ENCODE measurements at regions not wholly inside any gene's neighbourhood (a gene's known extent, or its start where the extent isn't known, plus 50 kb on each side); places are given as distances from the start of the nearest gene placed in this dataset.
A peak's percentile ranks its signal among the peaks of the same experiment; 100 is the strongest.
"Not testable (repeated sequence)": the region's sequence is repeated elsewhere in the genome, so short reads cannot be mapped to it uniquely, and the experiment has no call there.

DNA sequence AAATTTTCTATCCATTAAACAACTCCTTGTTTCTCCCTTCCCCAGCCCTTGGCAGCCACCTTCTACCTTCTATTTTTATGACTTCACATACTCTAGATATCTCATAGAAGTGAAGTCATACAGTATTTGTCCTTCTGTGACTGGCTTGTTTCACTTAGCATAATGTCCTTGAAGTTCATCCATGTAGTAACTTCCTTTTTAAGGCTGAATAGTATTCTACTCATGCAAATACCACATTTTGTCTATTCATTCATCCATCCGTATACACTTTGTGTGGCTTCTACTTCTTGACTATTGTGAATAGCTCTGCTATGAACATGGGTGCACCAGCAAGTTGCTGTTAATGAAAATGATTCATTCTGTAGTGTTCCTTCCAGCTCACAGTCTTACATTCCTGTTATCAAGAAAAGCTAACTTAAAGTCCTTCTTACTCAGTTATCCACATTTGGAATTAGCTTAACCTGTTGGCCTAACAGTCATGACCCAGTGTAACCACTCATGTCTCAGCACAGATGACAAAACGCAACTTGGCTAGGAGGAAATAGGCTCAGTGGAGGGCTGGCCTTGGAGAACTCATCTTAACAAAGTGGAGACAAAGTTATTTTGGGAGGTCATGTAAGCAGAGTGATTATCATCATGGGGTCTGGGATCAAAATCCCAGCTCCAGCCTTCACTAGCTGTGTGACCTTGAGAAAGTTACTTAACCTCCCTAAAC, 129.7 kb upstream of the MAP3K1 start:
- peak; percentile 17 for DNase-seq

DNA sequence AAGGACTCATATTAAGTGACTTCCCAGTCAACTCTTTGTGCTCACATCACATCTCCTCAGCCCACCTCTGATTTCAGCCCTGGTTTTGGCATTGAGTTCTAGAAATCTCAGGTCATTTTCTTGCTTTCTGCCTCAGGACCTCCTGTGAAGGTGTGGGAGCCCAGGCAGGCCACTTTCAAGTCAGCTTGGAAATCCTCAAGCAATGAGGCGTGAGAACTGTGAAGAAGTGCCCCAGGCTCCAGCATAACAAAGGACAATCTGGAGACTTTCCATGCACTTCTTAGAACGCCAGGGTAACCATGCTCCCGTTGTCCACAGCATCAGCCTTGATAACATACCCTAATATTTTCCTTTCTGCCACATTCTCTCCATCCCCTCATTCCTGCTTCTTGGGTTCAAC, 131.2 kb upstream of the MAP3K1 start:
- DNase-seq = no peak

DNA sequence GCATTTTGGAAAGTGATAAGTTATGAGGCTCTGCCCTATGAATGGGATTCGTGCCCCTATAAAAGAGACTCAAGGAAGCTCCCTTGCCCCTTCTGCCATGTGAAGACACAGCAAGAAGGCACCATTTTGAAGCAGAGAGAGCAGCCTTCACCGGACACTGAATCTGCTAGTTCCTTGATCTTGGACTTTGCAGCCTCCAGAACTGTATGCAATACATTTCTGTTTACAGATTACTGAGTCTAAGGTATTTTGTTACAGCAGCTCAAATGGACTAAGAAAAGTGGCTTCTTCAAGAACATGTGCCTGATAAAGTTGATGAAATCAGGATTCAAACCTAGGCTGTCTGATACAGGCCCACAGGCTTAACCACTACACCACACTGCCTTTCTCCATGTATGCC, 131.6 kb upstream of the MAP3K1 start:
- no peak for DNase-seq

DNA sequence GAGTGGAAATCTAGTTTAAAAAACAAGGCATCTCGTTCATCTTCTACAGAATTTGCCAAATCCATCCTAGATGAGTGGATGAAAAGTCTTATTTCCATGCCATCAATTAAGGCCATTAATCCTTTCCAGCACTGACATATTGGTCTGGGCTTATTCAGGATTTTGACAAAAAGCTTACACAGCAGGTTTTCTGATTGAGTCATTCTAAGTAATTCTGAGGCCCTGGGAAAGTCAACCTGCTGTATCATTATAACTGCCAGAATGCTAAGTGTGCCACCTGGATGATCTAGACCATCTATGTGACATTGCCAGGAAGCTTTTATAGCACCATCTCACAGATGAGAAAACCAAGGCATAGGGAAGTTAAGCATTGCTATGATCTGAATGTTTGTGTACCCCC, 132.1 kb upstream of the MAP3K1 start:
- no peak for DNase-seq

DNA sequence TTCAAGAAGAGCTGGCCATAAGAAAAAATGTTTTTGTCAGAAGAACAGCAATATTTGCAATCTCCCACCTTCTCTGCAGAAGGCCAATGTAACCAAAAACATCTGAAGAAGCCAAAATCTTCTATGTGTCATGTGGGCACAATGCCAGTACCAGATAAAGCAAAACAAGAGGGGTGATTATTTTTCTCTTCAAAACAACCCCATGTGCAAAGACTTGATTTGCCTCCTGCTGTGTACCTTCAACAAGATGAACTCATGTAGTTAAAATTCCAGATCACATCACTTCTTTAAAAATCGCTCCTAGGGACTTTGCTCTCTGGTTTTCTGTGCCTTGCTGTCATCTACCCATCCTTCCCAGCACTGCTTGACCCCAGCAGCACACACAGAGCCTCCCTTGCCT, 134.0 kb upstream of the MAP3K1 start:
- peak; percentile 48 for DNase-seq

DNA sequence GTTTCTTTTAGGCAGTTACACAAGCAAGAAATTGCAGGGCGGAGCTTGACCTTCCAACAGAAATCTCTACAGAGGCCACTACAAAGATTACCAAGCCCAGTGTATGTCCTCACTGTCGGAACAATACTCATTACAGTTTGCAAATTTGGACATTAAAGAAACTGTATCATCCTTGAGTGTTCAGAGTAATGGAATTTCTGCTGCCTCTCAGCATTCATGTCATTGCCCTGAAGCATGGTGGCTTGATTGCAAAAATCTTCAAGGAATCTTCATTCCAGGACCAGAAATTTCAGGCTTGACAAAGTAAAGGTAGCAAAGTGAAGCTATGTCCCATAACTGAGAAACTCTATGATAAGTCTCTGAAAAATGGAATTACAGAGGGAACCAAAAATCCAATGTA, 134.6 kb upstream of the MAP3K1 start:
- no peak for DNase-seq

DNA sequence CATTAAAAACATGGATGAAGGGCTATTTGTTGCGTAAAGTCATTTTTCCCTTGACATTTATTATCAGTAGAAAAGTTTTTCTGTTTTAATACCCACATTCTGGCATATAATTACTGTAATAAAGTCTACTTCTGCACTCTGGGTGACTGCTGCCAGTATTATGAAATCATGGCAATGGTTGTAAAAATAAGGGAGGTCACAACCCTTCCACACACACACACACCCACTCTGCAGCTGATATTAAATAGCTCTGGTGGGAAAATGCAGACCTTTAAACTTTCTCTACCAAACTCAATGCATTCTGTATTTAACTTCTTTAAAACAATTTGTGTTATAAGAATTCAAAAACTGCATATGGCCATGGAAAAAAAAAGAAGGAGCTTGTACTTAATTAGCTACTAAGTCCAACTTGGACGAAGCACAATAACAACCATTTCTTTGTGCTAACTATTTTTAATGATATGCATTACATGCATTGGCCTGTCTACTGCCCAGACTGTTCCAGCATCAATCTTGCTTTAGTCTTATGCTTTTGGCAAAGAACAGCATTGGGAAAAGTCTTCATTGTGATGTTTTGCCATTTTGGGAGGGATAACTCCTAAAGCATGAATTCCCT, 137.6 kb upstream of the MAP3K1 start:
- DNase-seq = no peak

DNA sequence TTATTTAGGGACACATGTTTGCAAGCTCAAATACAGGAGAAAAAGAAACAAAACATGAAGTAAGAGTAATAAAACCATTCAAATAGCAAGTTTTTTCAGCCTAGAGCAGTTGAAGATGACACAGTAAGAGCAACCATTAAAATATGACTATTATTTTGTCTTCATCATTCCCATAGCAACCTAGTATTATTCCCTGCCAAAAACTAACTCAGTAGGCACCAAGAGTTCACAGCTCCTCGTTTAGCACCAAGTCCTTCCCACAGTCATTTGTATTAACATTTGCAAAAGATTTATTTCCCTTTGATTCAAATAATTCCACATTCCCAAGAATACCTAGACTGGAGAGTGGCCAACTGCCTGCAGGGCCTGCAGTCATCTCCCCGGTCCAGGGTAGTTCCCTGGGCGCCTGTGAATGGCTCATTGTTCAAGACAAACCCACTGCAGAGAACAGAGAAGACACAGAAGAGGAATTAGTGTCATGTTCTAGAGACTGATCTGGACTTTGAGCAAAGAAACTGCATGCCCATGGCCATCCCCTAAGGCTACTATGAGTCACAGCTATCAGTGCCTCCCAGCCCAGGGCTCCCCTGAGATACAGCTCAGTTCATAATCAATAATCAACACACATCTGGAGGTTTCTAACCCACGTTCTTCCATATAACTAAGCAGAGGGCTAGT, 139.1 kb upstream of the MAP3K1 start:
- DNase-seq = no peak

DNA sequence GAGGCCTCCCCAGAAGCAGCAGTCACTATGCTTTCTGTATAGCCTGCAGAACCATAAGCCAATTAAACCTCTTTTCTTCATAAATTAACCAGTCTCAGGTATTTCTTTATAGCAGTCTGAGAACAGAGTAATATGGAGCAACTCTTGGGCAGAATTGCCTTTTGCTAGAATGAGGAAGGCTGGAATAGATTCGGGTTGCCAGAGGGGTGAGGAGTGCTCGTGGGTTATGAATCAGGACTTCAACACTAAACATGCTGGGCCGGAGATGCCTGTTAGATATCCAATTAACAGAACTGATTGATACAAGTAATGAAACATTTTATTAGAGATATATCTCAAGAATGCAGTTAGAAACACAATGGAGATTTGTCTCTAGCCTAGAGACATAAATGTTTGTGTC, 140.9 kb upstream of the MAP3K1 start:
- DNase-seq = no peak

DNA sequence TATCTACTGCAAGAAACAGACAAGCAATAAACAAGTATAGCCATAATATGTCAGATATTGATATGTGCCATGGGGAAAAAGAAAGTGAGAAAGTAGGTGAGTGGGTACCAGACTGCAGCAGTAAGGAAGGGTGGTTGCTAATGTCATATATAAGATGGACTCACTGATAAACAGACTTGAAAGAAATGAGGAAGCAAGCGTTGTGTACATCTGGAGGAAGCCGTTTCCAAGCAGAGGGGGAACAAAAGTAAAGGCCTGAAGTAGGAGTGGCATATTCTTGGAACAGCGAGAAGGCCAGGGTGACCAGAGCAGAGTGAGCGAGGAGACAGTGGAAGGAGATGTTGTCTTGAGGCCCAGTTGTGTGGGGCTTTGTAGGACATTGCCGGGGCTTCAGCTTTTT, 142.2 kb upstream of the MAP3K1 start:
- DNase-seq = no peak

DNA sequence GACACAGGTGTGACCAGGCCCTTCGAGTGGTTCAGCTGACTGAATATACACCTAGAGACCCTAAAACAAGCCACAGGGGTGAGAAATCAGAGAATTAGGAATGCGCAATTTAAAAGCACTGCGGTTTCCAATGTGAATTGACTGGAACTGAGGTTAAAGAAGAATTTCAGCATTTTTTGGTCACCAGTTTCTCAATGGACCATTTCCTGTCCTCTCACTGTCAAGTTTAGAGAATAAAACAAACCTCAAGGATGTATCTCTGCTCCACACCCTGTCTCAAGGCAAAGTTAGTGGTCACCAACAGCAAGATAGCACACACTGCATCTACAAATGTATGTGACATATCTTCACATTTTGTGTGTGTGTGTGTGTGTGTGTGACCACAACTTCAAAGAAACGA, 143.8 kb upstream of the MAP3K1 start:
- DNase-seq = no peak

DNA sequence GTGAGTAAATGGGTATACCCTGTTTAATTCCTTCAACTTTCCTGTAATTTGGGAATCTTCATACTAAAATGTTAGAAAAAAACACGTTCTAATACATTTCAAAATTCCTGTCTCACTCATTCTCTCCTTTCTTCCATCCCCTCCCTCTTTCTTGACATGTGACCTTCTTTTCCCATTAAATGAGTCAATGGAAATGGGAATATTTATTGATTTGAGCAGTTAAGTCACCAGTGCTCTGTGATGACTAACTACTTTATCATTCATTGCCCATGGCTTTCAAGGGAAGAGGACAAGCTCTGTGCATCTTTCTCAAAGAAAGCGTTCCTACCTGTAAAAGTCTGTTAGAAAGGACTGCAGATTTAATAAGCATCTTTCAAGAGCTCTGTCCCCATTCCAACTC, 144.4 kb upstream of the MAP3K1 start:
- DNase-seq = no peak

DNA sequence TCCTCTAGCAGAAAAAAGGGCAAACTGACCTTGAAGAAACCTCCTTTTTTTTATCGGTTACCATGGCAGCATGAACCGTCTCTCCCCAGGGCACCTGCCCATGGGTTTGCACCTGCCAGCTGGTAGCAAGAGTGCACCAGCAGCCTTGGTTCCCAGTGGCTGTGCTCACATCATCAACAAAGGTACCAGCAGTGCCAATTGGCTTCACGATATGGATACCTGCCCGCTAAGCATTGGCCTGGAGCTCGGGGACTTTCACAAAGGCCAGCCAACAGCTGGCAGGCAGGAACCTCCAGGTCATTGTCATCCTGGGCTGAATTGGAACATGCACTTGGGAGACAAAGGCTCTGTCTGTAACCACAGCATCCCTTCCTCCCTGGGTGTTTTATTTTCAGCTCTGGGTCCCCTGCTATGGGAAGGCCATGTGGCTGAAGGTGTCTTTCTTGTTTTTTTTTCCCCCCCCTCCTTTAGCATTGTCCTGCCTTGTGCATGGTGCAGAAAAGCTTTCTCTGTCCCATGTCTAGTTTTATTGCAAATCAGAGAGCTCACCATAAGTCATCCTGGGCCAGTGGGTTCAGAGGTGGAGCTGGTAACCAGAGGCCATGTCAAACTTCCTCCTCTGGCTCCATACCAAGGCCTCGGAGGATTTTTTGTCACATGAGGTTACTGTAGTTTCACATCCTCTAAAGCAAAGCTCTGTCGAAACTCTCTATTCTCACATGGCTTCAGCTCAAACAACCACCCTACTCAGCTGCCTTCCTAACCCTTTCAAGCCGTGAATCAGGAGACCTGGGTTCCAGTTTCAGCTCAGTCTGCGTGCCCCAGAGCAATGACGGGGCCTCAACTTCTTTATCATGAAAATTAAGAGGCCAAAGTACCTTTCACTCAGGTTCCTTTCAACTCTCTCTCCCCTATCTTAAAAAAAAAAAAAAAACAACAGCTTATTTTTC, 145.5 kb upstream of the MAP3K1 start:
- DNase-seq = peak; percentile 70

DNA sequence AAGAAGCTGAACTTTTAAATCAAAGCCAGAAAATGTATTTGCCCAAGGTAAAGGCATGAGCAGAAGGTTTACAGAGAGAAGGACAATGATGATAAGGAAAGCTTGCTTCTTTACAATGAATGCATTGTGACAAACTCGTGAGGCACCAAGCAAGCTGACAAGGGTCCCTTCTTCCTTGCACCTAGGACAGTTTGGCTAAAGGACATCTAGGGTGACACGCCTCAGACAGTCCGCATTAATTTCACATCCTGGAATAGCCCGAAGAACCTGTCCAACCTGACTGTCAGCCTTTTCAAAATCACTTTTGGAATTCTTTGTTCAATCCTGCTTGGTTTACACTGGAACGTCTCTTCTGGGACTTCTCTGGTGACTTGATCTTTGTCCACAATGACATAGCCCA, 146.4 kb upstream of the MAP3K1 start:
- DNase-seq = no peak

DNA sequence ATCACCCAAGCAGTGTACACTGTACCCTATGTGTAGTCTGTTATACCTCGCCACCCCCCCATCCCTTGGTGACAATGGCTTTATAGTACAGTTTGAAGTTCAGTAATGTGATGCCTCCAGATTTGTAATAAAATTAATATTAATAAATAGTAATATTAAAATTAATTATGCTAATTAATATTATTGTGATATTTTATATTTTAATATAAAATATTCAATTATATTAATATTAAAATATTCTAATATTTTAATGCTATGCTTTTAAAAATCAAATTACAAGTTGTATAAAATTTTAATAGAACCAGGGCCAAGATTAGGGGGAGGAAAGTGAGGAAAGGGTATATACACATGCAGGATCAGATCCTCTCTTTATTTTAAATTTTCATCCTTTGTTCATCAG, 147.7 kb upstream of the MAP3K1 start:
- no peak for DNase-seq

DNA sequence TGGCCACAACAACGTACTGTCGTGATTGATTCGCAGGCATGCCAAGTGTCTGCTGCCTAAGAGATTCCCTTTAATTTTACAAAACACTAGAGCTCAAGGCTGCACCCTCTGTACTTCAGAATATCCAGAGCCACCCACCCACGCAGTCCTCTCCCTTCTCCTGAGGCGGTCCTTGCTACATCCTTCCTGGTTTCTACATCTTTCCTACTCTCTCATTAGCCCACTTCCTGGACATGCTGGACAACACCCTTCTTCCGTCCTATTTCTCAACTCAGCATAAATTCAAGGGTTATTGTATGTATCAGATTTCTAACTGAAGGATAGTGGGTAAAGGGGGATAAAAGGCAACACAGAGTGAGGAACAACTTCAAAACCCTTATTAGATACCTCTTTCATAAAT, 148.4 kb upstream of the MAP3K1 start:
- DNase-seq = no peak

DNA sequence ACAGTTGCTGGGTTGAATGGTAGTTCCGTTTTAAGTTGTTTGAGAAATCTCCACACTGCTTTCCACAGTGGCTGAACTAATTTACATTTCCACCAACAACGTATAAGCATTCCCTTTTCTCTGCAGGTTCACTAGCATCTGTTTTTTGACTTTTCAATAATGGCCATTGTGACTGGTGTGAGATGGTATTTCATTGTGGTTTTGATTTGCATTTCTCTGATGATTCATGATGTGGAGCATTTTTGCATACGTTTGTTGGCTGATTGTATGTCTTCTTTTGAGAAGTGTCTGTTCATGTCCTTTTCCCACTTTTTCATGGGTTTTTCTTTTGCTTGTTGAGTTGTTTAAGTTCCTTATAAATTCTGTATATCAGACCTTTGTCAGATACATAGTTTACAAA, 150.2 kb upstream of the MAP3K1 start:
- not testable (repeated sequence) for DNase-seq

DNA sequence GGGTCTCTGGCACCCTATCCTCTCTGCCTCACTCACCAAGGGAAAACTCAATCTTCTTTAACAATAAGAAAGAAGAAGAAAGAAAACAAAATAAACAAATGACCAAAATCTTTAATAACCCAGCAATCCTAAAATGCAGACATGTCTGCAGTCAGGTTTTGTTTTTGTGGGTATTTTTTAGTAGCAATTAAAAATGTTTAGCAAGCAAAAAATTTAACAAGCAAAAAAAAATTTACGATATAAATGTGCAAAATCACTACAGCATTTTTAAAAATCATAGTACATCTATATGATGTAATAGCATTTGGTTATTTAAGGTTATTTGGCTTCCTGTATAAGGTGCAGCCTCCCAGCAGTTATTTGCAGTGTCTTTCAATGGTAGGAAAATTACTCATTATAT, 151.3 kb upstream of the MAP3K1 start:
- DNase-seq = no peak

DNA sequence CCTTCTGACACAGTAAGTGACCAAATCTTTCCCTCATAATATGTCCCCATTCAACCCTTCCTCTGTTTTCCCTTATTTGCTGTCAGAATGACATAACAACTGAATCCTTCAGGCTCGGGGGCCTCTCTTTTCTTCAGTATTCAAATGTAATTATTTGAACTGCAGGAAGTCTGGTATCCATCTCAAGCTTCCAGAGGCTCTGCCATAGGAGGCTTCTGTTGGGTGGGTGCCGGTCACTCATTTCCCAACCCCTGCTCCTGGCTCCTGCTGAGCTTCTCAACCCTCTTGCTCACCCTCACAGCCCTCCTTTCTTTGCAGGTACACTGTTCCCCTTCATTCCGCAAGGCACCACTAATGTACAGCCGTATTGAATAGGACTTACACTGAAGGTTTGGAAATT, 151.8 kb upstream of the MAP3K1 start:
- DNase-seq = no peak

DNA sequence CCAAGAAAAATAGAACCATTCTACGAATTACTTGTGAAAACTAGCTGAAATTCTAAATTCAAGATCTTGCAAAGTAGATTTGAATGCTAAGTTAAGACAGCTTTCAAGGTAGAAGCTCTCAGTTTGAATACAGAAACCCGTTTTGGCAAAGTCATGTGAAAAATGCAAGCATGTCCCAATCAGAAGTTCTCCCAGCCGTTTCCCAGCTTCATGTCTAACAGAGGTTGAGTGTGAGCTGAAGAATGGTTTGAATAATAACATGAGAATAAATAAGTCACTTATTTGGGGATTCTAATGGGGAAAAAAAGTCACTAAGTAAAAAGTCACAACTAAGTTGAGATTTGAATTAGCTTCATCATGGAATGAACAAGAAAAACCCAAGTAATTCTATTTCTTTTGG, 152.5 kb upstream of the MAP3K1 start:
- no peak for DNase-seq

DNA sequence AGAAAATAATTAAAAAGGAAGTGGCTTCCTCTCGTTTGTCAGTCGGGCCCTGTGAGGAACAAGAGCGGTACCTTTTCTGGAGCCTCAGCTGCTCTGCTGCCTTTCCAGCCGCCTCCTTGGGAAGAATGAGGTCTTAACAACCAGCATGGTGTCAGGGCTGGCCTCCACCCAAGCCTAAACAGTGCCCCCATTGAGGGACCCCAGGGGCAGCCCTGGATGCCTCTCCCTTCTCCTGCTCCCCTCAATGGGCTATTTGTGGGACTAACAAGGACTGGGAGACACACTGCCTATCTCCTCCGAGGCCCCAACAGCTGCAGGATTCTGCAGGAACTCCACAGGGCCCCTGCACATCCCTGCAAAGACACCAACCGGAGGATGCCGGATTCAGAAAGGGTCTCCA, 155.4 kb upstream of the MAP3K1 start:
- no peak for DNase-seq

DNA sequence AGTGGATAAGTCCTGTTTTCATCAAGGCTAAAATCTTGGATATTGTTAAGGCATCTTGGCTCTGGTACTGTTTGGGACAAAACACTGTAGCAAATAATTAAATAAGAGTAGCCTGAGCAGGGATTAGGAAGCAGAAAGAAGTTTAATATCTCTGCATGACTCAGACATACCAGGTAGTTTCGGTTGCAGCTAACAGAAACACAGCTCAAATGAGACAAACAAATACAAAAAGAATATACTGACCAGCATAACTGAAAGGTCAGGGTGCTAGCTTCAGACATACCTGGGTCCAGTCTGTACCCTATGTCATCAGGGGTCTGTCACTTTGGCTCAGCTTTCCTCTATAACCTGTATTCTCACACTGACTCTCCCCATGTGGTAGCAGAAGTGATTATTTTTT, 156.4 kb upstream of the MAP3K1 start:
- DNase-seq = no peak

Measured in CD4-positive, alpha-beta T cell treated with Interleukin-6 for 4 hours (primary cell).